CD14-positive monocyte (primary cell): ENCODE measurements at regions not wholly inside any gene's neighbourhood (a gene's known extent, or its start where the extent isn't known, plus 50 kb on each side); places are given as distances from the start of the nearest gene placed in this dataset.

Experiments
- DNase-seq, 3 donors: peaks; one replicate each; pipeline ENCODE4 v3.0.0-alpha.2; 2011 to 2022
- H2AFZ ChIP-seq: 2 replicates; pipeline ENCODE4 v1.6.0; 2012; ENCODE audit warnings: mild to moderate bottlenecking, low read depth, low read length, inconsistent platforms; ENCODE audit not compliant: insufficient read depth, poor library complexity, severe bottlenecking
- H3K27ac ChIP-seq, 2 donors: 1 replicate in 1 of 2; 2 replicates in 1 of 2; pipeline ENCODE4 v1.5.1; 2012 to 2013; ENCODE audit warnings: low read length in 2 of 2, control low read depth in 1 of 2, inconsistent platforms in 1 of 2, low read depth in 1 of 2, mild to moderate bottlenecking in 1 of 2
- H3K27me3 ChIP-seq, 2 donors: one replicate each; pipeline versions ENCODE4 v1.6.0 to v1.6.1; 2011 to 2013; ENCODE audit warnings: low read length in 2 of 2; ENCODE audit not compliant: control insufficient read depth in 2 of 2, insufficient read depth in 2 of 2
- H3K36me3 ChIP-seq, 2 donors: replicated peaks in 1 of 2; 1 replicate in 1 of 2; 2 replicates in 1 of 2; pipeline versions ENCODE4 v1.5.1 to v1.6.1; 2012 to 2013; ENCODE audit warnings: low read length in 2 of 2, control low read depth in 1 of 2, inconsistent platforms in 1 of 2, mild to moderate bottlenecking in 1 of 2; ENCODE audit not compliant: insufficient read depth in 2 of 2, control insufficient read depth in 1 of 2
- H3K4me1 ChIP-seq, 2 donors: 1 replicate in 1 of 2; 2 replicates in 1 of 2; pipeline versions ENCODE4 v1.5.1 to v1.6.1; 2012 to 2013; ENCODE audit warnings: low read length in 2 of 2, control low read depth in 1 of 2, inconsistent platforms in 1 of 2, mild to moderate bottlenecking in 1 of 2, moderate library complexity in 1 of 2; ENCODE audit not compliant: insufficient read depth in 2 of 2, control insufficient read depth in 1 of 2
- H3K4me2 ChIP-seq: replicated peaks from 2 replicates; pipeline ENCODE3; 2012; ENCODE audit warnings: low read length, moderate library complexity, mild to moderate bottlenecking; ENCODE audit not compliant: poor library complexity, severe bottlenecking; ENCODE audit errors: extremely low read depth
- H3K4me3 ChIP-seq, 3 experiments: fragments of 200-600 bp in 1 of 3; sonication (generic) in 1 of 3; replicated peaks in 1 of 3; 1 replicate in 2 of 3; 2 replicates in 1 of 3; pipeline ENCODE4 v1.5.1; 2011 to 2013; ENCODE audit warnings: low read length in 3 of 3, mild to moderate bottlenecking in 3 of 3, control low read depth in 2 of 3, low read depth in 2 of 3, inconsistent platforms in 1 of 3, moderate library complexity in 1 of 3
- H3K79me2 ChIP-seq: 2 replicates; pipeline ENCODE4 v1.6.0; 2012; ENCODE audit warnings: mild to moderate bottlenecking, control low read depth, inconsistent platforms, low read length, moderate library complexity; ENCODE audit not compliant: insufficient read depth
- H3K9ac ChIP-seq: 2 replicates; pipeline ENCODE4 v1.6.0; 2017; ENCODE audit warnings: low read length, mild to moderate bottlenecking; ENCODE audit not compliant: insufficient read depth, poor library complexity, severe bottlenecking
- H3K9me3 ChIP-seq, 2 donors: replicated peaks in 1 of 2; 1 replicate in 1 of 2; 2 replicates in 1 of 2; pipeline versions ENCODE4 v1.5.1 to v1.6.1; 2012 to 2013; ENCODE audit warnings: low read length in 2 of 2, control low read depth in 1 of 2; ENCODE audit not compliant: control insufficient read depth in 1 of 2, insufficient read depth in 1 of 2
- H4K20me1 ChIP-seq: 2 replicates; pipeline ENCODE4 v1.6.0; 2012; ENCODE audit warnings: mild to moderate bottlenecking, low read length, control low read depth, moderate library complexity; ENCODE audit not compliant: insufficient read depth
- H3K27ac Mint-ChIP-seq, 7 donors: one replicate each; pipeline ENCODE4 v1.8.0; 2020; ENCODE audit warnings: mild to moderate bottlenecking in 7 of 7, mixed read lengths in 7 of 7, moderate library complexity in 6 of 7, inconsistent platforms in 2 of 7
- H3K27me3 Mint-ChIP-seq, 3 donors: one replicate each; pipeline ENCODE4 v1.8.0; 2021 to 2022; ENCODE audit warnings: low read depth in 3 of 3, mild to moderate bottlenecking in 3 of 3, mixed read lengths in 3 of 3, moderate library complexity in 3 of 3, inconsistent platforms in 1 of 3
- H3K36me3 Mint-ChIP-seq, 2 donors: one replicate each; pipeline ENCODE4 v1.8.0; 2020; ENCODE audit warnings: mixed read lengths in 2 of 2, inconsistent platforms in 1 of 2, mild to moderate bottlenecking in 1 of 2
- H3K4me1 Mint-ChIP-seq: one replicate; pipeline ENCODE4 v1.8.0; 2020; ENCODE audit warnings: mild to moderate bottlenecking, mixed read lengths
- H3K4me3 Mint-ChIP-seq, 2 donors: one replicate each; pipeline ENCODE4 v1.8.0; 2020; ENCODE audit warnings: mild to moderate bottlenecking in 2 of 2, mixed read lengths in 2 of 2, moderate library complexity in 1 of 2
- H3K9me3 Mint-ChIP-seq, 7 donors: one replicate each; pipeline ENCODE4 v1.8.0; 2020 to 2022; ENCODE audit warnings: mixed read lengths in 7 of 7, mild to moderate bottlenecking in 6 of 7, moderate library complexity in 6 of 7, inconsistent platforms in 2 of 7
- WGBS: methylation state at CpG from one replicate; pipeline ENCODE4 v1.1.5; 2013; ENCODE audit warnings: missing lambda C conversion rate; ENCODE audit not compliant: insufficient coverage; 5-methylcytosine and 5-hydroxymethylcytosine counted together
- intact Hi-C, 2 donors: fragments of 100-400 bp; cut with micrococcal nuclease; formaldehyde crosslinking; loops; one replicate each; pipeline versions ENCODE4 v1.15.0 to v1.15.1; 2023
- TF ChIP-seq, protein P1 (sequence below): fragments of 200-600 bp; IDR thresholded peaks from one replicate; pipeline ENCODE4 v1.8.0; 2022; ENCODE audit warnings: antibody characterized with exemption, mild to moderate bottlenecking

DNA sequence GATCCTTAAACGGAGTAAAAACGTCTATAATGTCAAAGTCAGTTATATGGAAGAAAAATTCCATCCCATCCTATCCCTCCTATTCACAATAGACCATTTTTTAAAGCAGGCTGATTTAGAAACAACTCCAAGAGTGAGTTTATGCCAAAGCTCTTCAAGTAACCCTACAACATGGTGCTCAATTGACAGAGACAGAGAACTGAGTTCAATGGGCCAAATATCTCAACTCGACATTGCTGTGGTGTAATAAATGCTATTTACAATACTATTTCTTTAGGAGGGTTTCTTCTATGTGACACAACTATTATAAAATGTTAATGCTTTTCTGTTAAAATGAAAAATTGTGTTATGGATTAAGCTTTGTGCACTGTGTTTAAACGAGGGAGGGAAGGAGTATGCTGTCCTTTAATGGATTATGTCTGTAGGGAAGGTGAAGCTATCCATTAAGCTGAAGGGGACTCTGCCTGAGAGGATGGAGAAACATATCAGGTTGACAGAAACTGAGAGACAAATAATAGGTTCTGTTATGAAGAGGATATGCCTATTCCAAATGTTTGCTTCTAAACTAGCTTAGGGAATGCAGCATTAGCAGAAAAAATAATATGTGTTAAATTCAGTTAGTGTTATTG, 362.5 kb upstream of the CHRM3 start:
- Mint-ChIP-seq H3K4me1 (peaks cover 6% of the 10 kb centered on the region), H3K27ac (no peak overlapping the region), H3K36me3 (no peaks in the 10 kb centered on the region), H3K4me3 (no peak overlapping the region), H3K9me3 (peaks cover 0 to 5% (median 4%) of the 10 kb centered on the region in 7 donors), H3K27me3 (no peaks in the 10 kb centered on the region)
- WGBS = 75% methylated on average over 1 of the region's 4 CpGs
- no peaks in the 10 kb centered on the region for H4K20me1 ChIP-seq
- H3K27me3 ChIP-seq = no peaks in the 10 kb centered on the region
- H2AFZ ChIP-seq = no peak overlapping the region
- no peaks in the 10 kb centered on the region for H3K79me2 ChIP-seq
- H3K9ac ChIP-seq = no peak overlapping the region
- H3K4me1 ChIP-seq = no peaks in the 10 kb centered on the region
- H3K4me2 ChIP-seq = no peak overlapping the region
- no peaks in the 10 kb centered on the region for H3K36me3 ChIP-seq
- H3K9me3 ChIP-seq = peaks cover 0 to 9% of the 10 kb centered on the region in 2 donors
- H3K27ac ChIP-seq = no peak overlapping the region
- DNase-seq = no peak
- no peak overlapping the region for H3K4me3 ChIP-seq
- TF ChIP-seq, protein P1, sequence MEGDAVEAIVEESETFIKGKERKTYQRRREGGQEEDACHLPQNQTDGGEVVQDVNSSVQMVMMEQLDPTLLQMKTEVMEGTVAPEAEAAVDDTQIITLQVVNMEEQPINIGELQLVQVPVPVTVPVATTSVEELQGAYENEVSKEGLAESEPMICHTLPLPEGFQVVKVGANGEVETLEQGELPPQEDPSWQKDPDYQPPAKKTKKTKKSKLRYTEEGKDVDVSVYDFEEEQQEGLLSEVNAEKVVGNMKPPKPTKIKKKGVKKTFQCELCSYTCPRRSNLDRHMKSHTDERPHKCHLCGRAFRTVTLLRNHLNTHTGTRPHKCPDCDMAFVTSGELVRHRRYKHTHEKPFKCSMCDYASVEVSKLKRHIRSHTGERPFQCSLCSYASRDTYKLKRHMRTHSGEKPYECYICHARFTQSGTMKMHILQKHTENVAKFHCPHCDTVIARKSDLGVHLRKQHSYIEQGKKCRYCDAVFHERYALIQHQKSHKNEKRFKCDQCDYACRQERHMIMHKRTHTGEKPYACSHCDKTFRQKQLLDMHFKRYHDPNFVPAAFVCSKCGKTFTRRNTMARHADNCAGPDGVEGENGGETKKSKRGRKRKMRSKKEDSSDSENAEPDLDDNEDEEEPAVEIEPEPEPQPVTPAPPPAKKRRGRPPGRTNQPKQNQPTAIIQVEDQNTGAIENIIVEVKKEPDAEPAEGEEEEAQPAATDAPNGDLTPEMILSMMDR = no peak
- intact Hi-C loops = no loop called here

DNA sequence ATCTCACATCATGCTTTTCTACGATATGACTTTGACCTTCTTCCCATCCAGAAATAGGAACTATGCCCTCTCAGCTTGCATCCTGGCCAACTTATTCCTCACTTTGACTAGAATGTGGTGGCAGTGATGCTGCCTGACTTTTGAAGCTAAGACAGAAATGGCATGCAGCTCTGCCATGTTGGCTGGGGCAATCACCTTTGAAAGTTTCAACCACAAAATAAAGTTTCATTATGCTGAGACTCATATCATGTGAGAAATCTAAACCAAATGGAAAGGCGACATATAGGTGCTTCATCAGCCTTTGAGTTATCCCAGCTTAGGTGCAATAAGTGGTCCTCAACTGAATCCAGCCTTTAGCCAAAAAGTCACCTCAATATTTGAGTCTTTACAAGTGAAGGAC, 370.0 kb upstream of the CHRM3 start:
- H3K36me3 ChIP-seq = no peaks in the 10 kb centered on the region
- H2AFZ ChIP-seq = no peak overlapping the region
- TF ChIP-seq, protein P1 = no peak
- no peaks in the 10 kb centered on the region for H4K20me1 ChIP-seq
- no peaks in the 10 kb centered on the region for H3K27me3 ChIP-seq
- no peak for DNase-seq
- H3K4me1 Mint-ChIP-seq = no peaks in the 10 kb centered on the region
- intact Hi-C loops = no loop called here
- H3K27ac ChIP-seq = no peak overlapping the region
- no peaks in the 10 kb centered on the region for H3K36me3 Mint-ChIP-seq
- peaks cover 0 to 6% (median 2%) of the 10 kb centered on the region in 7 donors for H3K9me3 Mint-ChIP-seq
- 100% methylated on average over 1 of the region's 2 CpGs for WGBS
- H3K27me3 Mint-ChIP-seq = no peaks in the 10 kb centered on the region
- no peaks in the 10 kb centered on the region for H3K9me3 ChIP-seq
- no peaks in the 10 kb centered on the region for H3K4me1 ChIP-seq
- no peak overlapping the region for H3K27ac Mint-ChIP-seq
- no peak overlapping the region for H3K4me3 ChIP-seq
- H3K79me2 ChIP-seq = no peaks in the 10 kb centered on the region
- no peak overlapping the region for H3K9ac ChIP-seq
- H3K4me2 ChIP-seq = no peak overlapping the region
- no peak overlapping the region for H3K4me3 Mint-ChIP-seq
